ENCODE measurements at regions not wholly inside any gene's neighbourhood (a gene's known extent, or its start where the extent isn't known, plus 50 kb on each side); places are given as distances from the start of the nearest gene placed in this dataset.

DNA sequence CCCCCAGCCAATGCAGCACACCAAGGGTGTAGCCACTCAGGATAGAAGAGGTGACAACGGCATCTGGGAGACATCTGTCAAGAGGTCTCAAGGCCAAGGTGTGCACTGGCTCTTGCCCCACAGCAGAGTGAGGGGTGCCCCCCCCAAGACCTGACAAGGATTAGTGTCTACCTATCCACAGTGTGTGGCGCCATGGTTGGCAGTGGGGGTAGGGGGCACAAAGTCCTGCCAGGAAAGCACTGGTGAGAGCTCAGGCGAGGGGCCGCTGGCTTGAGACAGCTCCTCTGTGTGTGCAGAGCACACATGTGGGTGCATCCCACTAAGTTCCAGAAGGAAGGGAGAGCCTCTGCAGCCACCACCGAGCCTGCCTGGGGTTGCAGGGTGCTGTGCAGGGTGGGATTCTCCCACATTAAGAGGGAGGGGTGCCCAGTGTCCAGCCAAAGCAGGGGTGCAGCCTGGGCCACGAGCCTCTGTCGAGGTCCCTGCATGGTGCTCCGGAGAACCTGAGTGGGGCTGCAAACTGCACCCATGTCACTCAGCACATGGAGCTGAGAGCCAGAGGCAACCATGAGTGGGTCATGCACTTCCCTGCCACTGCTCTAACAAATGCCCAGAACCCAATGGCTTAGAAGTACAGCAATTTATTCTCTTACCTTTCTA lies 311.2 kb upstream of the HDAC4 start:
- H3K4me1 Mint-ChIP-seq, result no peaks in the 10 kb centered on the region

More for the DNA sequence above, 311.2 kb upstream of the HDAC4 start:
- no peaks in the 10 kb centered on the region for H4K20me1 ChIP-seq (ENCODE audit: insufficient read depth, low read length)
- H3K9me3 ChIP-seq (replicated peaks in 1 of 2; ENCODE audit: control insufficient read depth in 1 of 2, insufficient read depth in 1 of 2, low read length in 2 of 2), result peaks cover 11 to 26% of the 10 kb centered on the region in 2 donors
- no peak overlapping the region for H2AFZ ChIP-seq (ENCODE audit: insufficient read depth, low read depth, low read length, poor library complexity, severe bottlenecking)
- Mint-ChIP-seq H3K27ac (no peak overlapping the region), H3K36me3 (no peaks in the 10 kb centered on the region), H3K4me3 (no peak overlapping the region), H3K27me3 (ENCODE audit: low read depth in 3 of 3) (peaks cover 0 to 18% (median 16%) of the 10 kb centered on the region in 3 donors), H3K9me3 (peaks cover 11 to 42% (median 28%) of the 10 kb centered on the region in 7 donors)
- H3K36me3 ChIP-seq (replicated peaks in 1 of 2; ENCODE audit: control insufficient read depth in 1 of 2, insufficient read depth in 2 of 2, low read length in 2 of 2), result no peaks in the 10 kb centered on the region
- H3K27me3 ChIP-seq (ENCODE audit: control insufficient read depth in 2 of 2, insufficient read depth in 2 of 2, low read length in 2 of 2), result peaks cover 0 to 8% of the 10 kb centered on the region in 2 donors
- H3K4me2 ChIP-seq (replicated peaks; ENCODE audit: extremely low read depth, low read length, poor library complexity, severe bottlenecking), result no peak overlapping the region
- 89% methylated on average over 4 of the region's 8 CpGs for WGBS (ENCODE audit: insufficient coverage)
- DNase-seq, result no peak
- no peak overlapping the region for H3K9ac ChIP-seq (ENCODE audit: insufficient read depth, low read length, poor library complexity, severe bottlenecking)
- H3K27ac ChIP-seq (ENCODE audit: low read depth in 1 of 2, low read length in 2 of 2), result no peak overlapping the region
- H3K4me3 ChIP-seq (replicated peaks in 1 of 3; ENCODE audit: low read depth in 2 of 3, low read length in 3 of 3), result no peak overlapping the region
- no peaks in the 10 kb centered on the region for H3K4me1 ChIP-seq (ENCODE audit: control insufficient read depth in 1 of 2, insufficient read depth in 2 of 2, low read length in 2 of 2)
- TF ChIP-seq CTCF (IDR thresholded peaks at IDR 0.05), result no peak
- intact Hi-C loops (cut with micrococcal nuclease), result no loop called here
- no peaks in the 10 kb centered on the region for H3K79me2 ChIP-seq (ENCODE audit: insufficient read depth, low read length)
